ENCODE measurements at regions not wholly inside any gene's neighbourhood (a gene's known extent, or its start where the extent isn't known, plus 50 kb on each side); places are given as distances from the start of the nearest gene placed in this dataset.
"Not testable (repeated sequence)": the region's sequence is repeated elsewhere in the genome, so short reads cannot be mapped to it uniquely, and the experiment has no call there.

- Histone ChIP-seq H3K27me3 (no peaks in the 10 kb centered on the region), H3K4me1 (ENCODE audit: low read depth) (no peaks in the 10 kb centered on the region), H3K27ac (no peak overlapping the region), H3K36me3 (no peaks in the 10 kb centered on the region), H3K4me3 (no peak overlapping the region), H3K9me3 (ENCODE audit: low read depth) (no peaks in the 10 kb centered on the region)
- no peak for TF ChIP-seq CTCF (IDR thresholded peaks at IDR 0.05; ENCODE audit: low read depth, low read length)
- no peak for DNase-seq (ENCODE audit: low read depth in 1 of 2, low spot score in 1 of 2)
These were observed 163.8 kb upstream of the PGRMC2 start for GRCh38 chr4:128451270-128451905.

DNA sequence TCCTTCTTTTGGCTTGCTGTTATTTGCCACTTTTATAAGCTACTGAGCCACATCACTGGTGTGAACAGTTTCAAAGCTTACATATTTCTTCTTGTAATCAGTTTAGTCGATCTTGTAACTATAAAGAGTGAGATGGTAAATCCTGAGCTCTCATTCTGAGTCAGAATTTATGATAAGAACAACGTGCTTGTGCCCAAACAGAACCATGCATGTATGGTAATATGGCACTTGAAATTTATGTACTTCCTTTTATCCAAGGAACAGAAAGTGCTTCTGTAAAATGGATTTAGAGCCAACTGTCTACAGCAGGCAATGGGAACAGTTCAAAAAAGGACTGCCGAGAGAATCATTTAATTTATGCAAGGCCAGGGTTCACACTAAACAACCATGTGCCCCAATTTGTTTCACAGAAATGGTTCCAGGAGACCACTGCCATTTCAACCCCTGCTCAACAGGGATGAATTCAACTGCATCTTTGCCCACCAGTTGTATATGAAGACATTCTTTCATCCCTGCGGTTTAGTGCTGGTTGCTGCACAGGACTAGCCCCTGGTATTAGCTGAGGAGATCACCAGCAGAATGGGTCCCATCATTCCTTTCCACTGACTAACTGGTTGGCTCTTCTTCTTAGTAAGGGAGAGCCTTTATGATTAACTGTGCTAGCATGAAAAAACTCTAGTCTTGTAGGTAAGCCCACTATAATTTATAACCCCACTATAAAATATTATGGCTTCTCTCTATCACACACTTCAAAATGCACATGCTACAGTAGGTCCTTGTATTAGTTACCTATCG, 162.9 kb upstream of the PGRMC2 start:
- H3K4me1 ChIP-seq (ENCODE audit: low read depth), result no peaks in the 10 kb centered on the region
- no peaks in the 10 kb centered on the region for H3K36me3 ChIP-seq
- H3K27ac ChIP-seq, result no peak overlapping the region
- TF ChIP-seq CTCF (IDR thresholded peaks at IDR 0.05; ENCODE audit: low read depth, low read length), result no peak
- H3K4me3 ChIP-seq, result no peak overlapping the region
- no peaks in the 10 kb centered on the region for H3K9me3 ChIP-seq (ENCODE audit: low read depth)
- no peak for DNase-seq (ENCODE audit: low read depth in 1 of 2, low spot score in 1 of 2)
- H3K27me3 ChIP-seq, result no peaks in the 10 kb centered on the region

DNA sequence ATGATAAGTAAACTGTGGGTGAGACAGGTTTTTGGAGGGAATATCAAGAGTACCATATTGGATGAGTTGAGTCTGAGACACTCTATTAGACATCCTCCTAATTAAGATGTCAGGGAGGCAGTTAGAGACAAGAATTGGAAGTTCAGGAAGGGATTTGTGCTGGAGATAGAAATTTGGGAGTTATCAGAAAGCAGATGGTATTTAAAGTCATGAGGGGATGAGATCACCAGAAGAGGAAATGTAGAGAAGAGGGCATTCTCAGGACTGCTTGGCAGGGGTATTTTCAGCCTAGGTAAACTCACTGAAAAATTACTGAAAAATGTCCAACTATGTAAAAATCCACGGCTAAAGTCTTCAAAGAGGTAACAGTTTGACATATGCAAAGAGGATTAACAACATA, 161.6 kb upstream of the PGRMC2 start:
- Histone ChIP-seq H3K27me3 (no peaks in the 10 kb centered on the region), H3K4me1 (ENCODE audit: low read depth) (no peaks in the 10 kb centered on the region), H3K36me3 (no peaks in the 10 kb centered on the region), H3K9me3 (ENCODE audit: low read depth) (no peaks in the 10 kb centered on the region), H3K4me3 (no peak overlapping the region), H3K27ac (no peak overlapping the region)
- no peak for TF ChIP-seq CTCF (IDR thresholded peaks at IDR 0.05; ENCODE audit: low read depth, low read length)
- no peak for DNase-seq (ENCODE audit: low read depth in 1 of 2, low spot score in 1 of 2)

DNA sequence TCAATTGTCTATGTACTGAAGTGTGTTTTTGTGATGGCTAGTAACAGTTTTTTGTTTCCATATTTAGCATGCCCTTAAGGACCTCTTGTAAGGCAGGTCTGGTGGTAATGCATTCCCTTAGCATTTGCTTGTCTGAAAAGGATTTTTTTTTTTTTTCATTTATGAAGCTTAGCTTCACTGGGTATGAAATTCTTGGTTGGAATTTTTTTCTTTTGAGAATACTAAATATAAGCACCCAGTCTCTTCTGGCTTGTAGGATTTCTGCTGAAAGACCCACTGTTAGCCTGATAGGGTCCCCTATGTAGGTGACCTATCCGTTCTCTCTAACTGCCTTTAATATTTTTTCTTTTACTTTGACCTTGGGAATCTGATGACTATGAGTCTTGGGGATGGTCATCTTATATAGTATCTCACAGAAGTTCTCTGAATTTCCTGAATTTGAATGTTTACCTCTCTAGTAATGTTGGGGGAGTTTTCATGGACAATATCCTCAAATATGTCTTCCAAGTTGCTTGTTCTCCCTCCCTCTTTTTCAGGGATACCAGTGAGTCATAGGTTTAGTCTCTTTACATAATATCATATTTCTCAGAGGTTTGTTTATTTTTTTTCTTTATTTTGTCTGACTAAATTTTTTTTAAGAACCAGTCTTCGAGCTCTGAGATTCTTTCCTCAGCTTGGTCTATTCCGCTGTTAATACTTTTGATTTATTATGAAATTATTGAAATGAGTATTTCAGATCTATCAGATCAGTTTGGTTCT, 157.1 kb upstream of the PGRMC2 start:
- Histone ChIP-seq H3K4me1 (ENCODE audit: low read depth) (no peaks in the 10 kb centered on the region), H3K9me3 (ENCODE audit: low read depth) (no peaks in the 10 kb centered on the region), H3K36me3 (no peaks in the 10 kb centered on the region), H3K27ac (no peak overlapping the region), H3K27me3 (no peaks in the 10 kb centered on the region), H3K4me3 (no peak overlapping the region)
- no peak for TF ChIP-seq CTCF (IDR thresholded peaks at IDR 0.05; ENCODE audit: low read depth, low read length)
- DNase-seq (ENCODE audit: low read depth in 1 of 2, low spot score in 1 of 2), result no peak

GRCh38 chr4:128440923-128441322, 153.3 kb upstream of the PGRMC2 start:
- Histone ChIP-seq H3K27me3 (no peaks in the 10 kb centered on the region), H3K27ac (no peak overlapping the region), H3K4me3 (no peak overlapping the region), H3K4me1 (ENCODE audit: low read depth) (no peaks in the 10 kb centered on the region), H3K36me3 (no peaks in the 10 kb centered on the region), H3K9me3 (ENCODE audit: low read depth) (no peaks in the 10 kb centered on the region)
- TF ChIP-seq CTCF (IDR thresholded peaks at IDR 0.05; ENCODE audit: low read depth, low read length), result no peak
- no peak for DNase-seq (ENCODE audit: low read depth in 1 of 2, low spot score in 1 of 2)

DNA sequence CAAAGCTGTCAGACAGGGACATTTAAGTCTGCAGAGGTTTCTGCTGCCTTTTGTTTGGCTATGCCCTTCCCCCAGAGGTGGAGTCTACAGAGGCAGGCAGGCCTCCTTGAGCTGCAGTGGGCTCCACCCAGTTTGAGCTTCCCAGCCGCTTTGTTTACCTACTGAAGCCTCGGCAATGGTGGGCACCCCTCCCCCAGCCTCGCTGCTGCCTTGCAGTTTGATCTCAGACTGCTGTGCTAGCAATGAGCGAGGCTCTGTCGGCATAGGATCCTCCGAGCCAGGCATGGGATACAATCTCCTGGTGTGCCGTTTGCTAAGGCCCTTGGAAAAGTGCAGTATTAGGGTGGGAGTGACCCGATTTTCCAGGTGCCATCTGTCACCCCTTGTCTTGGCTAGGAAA, 149.4 kb upstream of the PGRMC2 start:
- H3K36me3 ChIP-seq; H3K27ac ChIP-seq; H3K4me3 ChIP-seq; H3K4me1 ChIP-seq (ENCODE audit: low read depth); H3K9me3 ChIP-seq (ENCODE audit: low read depth); H3K27me3 ChIP-seq; DNase-seq (ENCODE audit: low read depth in 1 of 2, low spot score in 1 of 2): not testable (repeated sequence)

DNA sequence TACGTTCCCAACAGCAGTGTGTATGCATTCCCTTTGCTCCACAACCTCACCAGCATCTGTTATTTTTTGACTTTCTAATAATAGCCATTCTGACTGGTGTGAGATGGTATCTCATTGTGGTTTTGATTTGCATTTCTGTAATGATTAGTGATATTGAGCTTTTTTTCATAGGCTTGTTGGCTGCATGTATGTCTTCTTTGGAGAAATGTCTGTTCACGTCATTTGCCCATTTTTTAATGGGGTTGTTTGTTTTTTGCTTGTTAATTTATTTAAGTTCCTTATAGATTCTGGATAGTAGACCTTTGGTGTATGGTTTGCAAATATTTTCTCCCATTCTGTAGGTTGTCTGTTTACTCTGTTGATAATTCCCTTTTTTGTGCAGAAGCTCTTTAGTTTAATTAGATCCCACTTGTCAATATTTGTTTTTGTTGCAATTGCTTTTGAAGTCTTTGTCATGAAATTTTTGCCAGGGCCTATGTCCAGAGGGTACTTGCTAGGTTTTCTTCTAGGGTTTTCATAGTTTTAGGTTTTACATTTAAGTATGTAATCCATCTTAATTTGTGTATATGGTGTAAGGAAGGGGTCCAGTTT, 141.5 kb upstream of the PGRMC2 start:
- not testable (repeated sequence) for H3K36me3 ChIP-seq; H3K27ac ChIP-seq; H3K4me1 ChIP-seq (ENCODE audit: low read depth); H3K9me3 ChIP-seq (ENCODE audit: low read depth); H3K27me3 ChIP-seq; DNase-seq (ENCODE audit: low read depth in 1 of 2, low spot score in 1 of 2); H3K4me3 ChIP-seq
